Psoas muscle (tissue), 7 donors: ENCODE measurements at regions not wholly inside any gene's neighbourhood (a gene's known extent, or its start where the extent isn't known, plus 50 kb on each side); places are given as distances from the start of the nearest gene placed in this dataset.

ENCODE experiments used
- ATAC-seq, 4 donors: fragments of 200-7000 bp; cut with Tn5 transposase; one replicate each; pipeline ENCODE4 v1.9.1; 2020; ENCODE audit warnings: moderate library complexity in 3 of 4, mild to moderate bottlenecking in 2 of 4
- DNase-seq, 2 donors: peaks; one replicate each; pipeline ENCODE4 v3.0.0-alpha.2; 2020
- H3K27ac ChIP-seq: fragments of 200-600 bp; one replicate; pipeline ENCODE4 v1.8.0; 2022
- H3K27me3 ChIP-seq, 3 donors: fragments of 200-600 bp in 1 of 3; one replicate each; pipeline versions ENCODE4 v1.6.1 to v1.8.0; 2013 to 2022; ENCODE audit warnings: low read length in 2 of 3, mild to moderate bottlenecking in 2 of 3, moderate library complexity in 1 of 3; ENCODE audit not compliant: insufficient read depth in 3 of 3
- H3K36me3 ChIP-seq, 2 donors: fragments of 200-600 bp in 1 of 2; one replicate each; pipeline versions ENCODE4 v1.6.1 to v1.8.0; 2013 to 2022; ENCODE audit warnings: low read depth in 1 of 2, mild to moderate bottlenecking in 1 of 2, moderate library complexity in 1 of 2; ENCODE audit not compliant: insufficient read depth in 1 of 2
- H3K4me1 ChIP-seq: fragments of 200-600 bp; one replicate; pipeline ENCODE4 v1.8.0; 2022
- H3K4me3 ChIP-seq: fragments of 200-600 bp; one replicate; pipeline ENCODE4 v1.8.0; 2022; ENCODE audit warnings: mild to moderate bottlenecking
- H3K9me3 ChIP-seq: fragments of 200-600 bp; one replicate; pipeline ENCODE4 v1.8.0; 2022
- CTCF ChIP-seq: fragments of 200-600 bp; IDR thresholded peaks from one replicate; pipeline ENCODE4 v1.8.0; 2022; ENCODE audit warnings: antibody characterized with exemption
- WGBS, 3 donors: extraction: QIAGEN DNeasy Blood & Tissue Kit; methylation state at CpG; one replicate each; pipeline versions ENCODE4 v1.1.6 to v1.1.7; 2013; 5-methylcytosine and 5-hydroxymethylcytosine counted together
- intact Hi-C, 2 donors: fragments of 100-400 bp; cut with DNase I; formaldehyde crosslinking; loops; one replicate each; pipeline versions ENCODE4 v1.11.0 to v1.14.2; 2022
- donor health status: healthy with polysubstance abuse.
- donor health status: DM: no; HTN: no; CAD: no; lungs with moderate emphysema.
- donor health status: Bipolar disorder and iron deficiency.
- donor health status: healthy.
- donor health status: DM: yes; HTN: yes; CAD: no.
- donor health status: DM: no; HTN: no; CAD: no.
- donor health status: DM: yes; HTN: yes; CAD: no.

DNA sequence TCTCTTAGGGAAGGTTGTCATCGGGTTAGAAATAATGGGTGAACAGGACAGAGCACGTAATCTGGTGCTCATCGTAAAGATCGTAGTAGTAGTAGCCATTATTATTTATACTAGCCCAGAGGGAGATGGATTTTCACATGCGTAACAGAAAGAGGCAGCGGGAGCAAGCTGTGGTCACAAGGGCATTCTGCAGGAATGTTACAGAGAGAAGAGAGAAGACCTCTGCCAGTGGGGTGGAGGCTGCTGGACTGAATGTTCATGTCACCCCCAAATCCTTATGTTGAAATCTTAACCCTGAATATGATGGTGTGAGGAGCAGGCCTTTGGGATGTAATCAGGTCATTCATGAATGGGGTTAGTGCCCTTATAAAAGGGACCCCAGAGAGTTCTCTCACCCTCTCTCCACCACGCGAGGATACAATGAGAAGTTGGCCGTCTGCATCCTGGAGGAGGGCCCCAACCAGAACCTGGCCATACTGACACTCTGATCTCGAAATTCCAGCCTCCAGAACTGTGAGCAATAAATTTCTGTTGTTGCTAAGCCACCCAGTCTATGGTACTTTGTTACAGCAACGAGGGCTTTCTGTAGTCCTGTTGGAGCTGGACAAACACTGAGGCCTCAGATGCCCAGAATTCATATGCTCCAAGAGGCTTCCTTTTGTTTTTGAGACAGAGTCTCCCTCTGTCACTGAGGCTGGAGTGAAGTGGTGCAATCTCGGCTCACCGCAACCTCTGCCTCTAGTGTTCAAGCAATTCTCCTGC, 131.2 kb upstream of the MED13L start:
- H3K9me3 ChIP-seq = no peaks in the 10 kb centered on the region
- no peak for TF ChIP-seq CTCF
- no peak for ATAC-seq
- WGBS, 3 donors = 92 to 94% (median 92%) methylated on average over 13 of the region's 13 CpGs
- H3K27me3 ChIP-seq = no peaks in the 10 kb centered on the region
- peaks cover 8% of the 10 kb centered on the region for H3K4me1 ChIP-seq
- no peak overlapping the region for H3K4me3 ChIP-seq
- DNase-seq = no peak
- no peak overlapping the region for H3K27ac ChIP-seq
- intact Hi-C loops = loop anchor here (5.0 to 10.0 kb wide), 3 partner anchors 46 to 131 kb away; partner anchors contain the start of gene MED13L (in 1 of the 2)
- no peaks in the 10 kb centered on the region for H3K36me3 ChIP-seq

GRCh38 chr12:116411977-116412376, 134.5 kb upstream of the MED13L start:
- intact Hi-C loops = no loop called here
- DNase-seq = no peak
- Histone ChIP-seq H3K36me3 (no peaks in the 10 kb centered on the region), H3K4me3 (no peak overlapping the region), H3K9me3 (no peaks in the 10 kb centered on the region), H3K4me1 (peaks cover 7% of the 10 kb centered on the region), H3K27me3 (no peaks in the 10 kb centered on the region), H3K27ac (no peak overlapping the region)
- TF ChIP-seq CTCF = no peak
- 84 to 85% (median 85%) methylated on average over 3 of the region's 3 CpGs for WGBS, 3 donors
- no peak for ATAC-seq

DNA sequence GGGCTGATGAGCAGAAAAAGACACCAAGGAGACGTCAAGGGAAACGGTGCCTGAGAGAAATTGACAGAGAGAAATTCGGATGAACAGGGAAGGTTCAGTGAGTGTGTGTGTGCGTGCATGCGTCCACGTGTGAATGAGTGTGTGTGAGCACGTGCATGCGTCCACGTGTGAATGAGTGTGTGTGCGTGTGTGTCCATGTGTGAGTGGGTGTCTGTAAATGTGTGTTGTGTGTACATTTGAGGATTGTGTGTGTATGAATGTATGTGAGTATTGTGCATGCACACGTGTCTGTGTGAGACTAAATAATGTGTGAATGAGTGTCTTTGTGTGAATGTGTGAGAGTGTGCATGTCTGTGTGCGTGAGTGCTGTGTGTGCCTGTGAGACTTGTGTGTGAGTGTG, 137.4 kb upstream of the MED13L start:
- H3K36me3 ChIP-seq = no peaks in the 10 kb centered on the region
- WGBS, 3 donors = 75 to 81% (median 78%) methylated on average over 12 of the region's 12 CpGs
- ATAC-seq (no peak), DNase-seq (no peak)
- H3K9me3 ChIP-seq = no peaks in the 10 kb centered on the region
- H3K27ac ChIP-seq = no peak overlapping the region
- TF ChIP-seq CTCF = no peak
- H3K4me3 ChIP-seq = no peak overlapping the region
- no peaks in the 10 kb centered on the region for H3K27me3 ChIP-seq
- H3K4me1 ChIP-seq = no peaks in the 10 kb centered on the region
- intact Hi-C loops = no loop called here

GRCh38 chr12:116415408-116416108, 138.1 kb upstream of the MED13L start:
- ATAC-seq (no peak), DNase-seq (no peak)
- intact Hi-C loops = no loop called here
- H3K27me3 ChIP-seq = no peaks in the 10 kb centered on the region
- no peaks in the 10 kb centered on the region for H3K9me3 ChIP-seq
- H3K4me1 ChIP-seq = no peaks in the 10 kb centered on the region
- no peaks in the 10 kb centered on the region for H3K36me3 ChIP-seq
- no peak overlapping the region for H3K4me3 ChIP-seq
- no peak overlapping the region for H3K27ac ChIP-seq
- WGBS, 3 donors = 90 to 91% (median 91%) methylated on average over 21 of the region's 21 CpGs
- TF ChIP-seq CTCF = no peak
